ENCODE measurements at regions not wholly inside any gene's neighbourhood (a gene's known extent, or its start where the extent isn't known, plus 50 kb on each side); places are given as distances from the start of the nearest gene placed in this dataset.
"Not testable (repeated sequence)": the region's sequence is repeated elsewhere in the genome, so short reads cannot be mapped to it uniquely, and the experiment has no call there.

- DNase-seq (ENCODE audit: low spot score), result no peak
Observed at GRCh38 chr5:18461766-18462165, 827.5 kb downstream of the TAF11L14 start.

- DNase-seq (ENCODE audit: low spot score), result peak; percentile 61
Observed at GRCh38 chr5:18465833-18466681, 831.8 kb downstream of the TAF11L14 start.

DNA sequence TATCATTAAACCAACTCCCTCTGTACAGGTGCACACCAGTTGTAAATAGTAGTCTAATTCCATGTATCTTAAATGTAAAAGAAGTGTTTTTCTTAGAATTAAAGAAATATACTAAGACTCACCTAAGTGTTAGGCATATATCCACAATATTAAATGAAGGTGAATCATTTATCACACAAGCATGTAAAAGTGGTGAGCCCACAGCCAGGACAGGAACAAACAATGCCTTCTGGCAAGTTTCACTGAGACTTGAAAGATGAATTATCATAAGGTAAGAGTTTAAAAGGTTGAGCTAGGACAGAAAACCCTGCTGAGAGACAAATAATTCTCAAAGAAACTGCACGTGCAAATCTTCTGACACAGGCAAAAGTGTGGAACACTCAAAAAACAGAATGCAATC, 832.5 kb downstream of the TAF11L14 start:
- no peak for DNase-seq (ENCODE audit: low spot score)

- not testable (repeated sequence) for DNase-seq (ENCODE audit: low spot score)
Observed at GRCh38 chr5:18471791-18472190, 837.5 kb downstream of the TAF11L14 start.

- DNase-seq (ENCODE audit: low spot score), result no peak
Observed at GRCh38 chr5:18483451-18483850, 849.2 kb downstream of the TAF11L14 start.

GRCh38 chr5:18487928-18488480, 853.7 kb downstream of the TAF11L14 start:
- DNase-seq (ENCODE audit: low spot score), result no peak

DNA sequence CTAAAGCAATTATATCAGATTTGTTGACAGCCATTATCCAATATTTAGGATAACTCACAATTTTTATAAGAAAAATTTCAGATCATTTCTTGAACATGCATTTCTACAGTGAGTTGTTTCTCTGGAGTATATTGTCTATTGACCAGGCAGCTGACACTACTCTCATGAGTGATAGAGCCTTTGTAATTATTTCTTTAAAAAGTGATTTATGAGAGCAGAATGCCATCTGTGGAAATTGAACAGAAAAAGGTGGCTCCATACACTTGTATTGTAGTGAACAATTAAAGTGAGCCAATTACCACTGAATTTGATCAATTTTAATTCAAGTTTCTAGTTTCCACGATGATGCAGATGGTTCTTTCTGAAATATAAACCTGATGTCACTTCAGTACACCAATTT, 855.4 kb downstream of the TAF11L14 start:
- DNase-seq (ENCODE audit: low spot score), result no peak

GRCh38 chr5:18491349-18491748, 857.1 kb downstream of the TAF11L14 start:
- DNase-seq (ENCODE audit: low spot score), result no peak

DNA sequence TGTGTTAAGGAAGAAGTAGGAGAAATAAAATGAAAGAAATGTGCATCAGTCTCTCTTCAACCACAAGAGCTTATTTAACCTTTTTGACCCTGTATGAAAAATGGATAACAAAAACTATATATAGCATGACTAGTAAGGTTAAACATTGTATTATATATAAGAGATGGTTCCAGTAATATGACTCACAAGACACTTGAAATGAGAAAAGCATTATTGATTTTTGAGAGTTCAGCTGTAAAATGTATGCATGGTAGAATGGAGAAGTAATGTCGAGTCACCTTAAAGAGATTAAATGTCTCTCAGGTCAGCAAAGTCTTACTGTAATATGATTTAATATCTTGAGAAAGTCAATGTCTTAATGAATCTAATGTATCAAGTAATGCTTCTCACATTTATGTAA, 860.9 kb downstream of the TAF11L14 start:
- DNase-seq (ENCODE audit: low spot score), result no peak

DNA sequence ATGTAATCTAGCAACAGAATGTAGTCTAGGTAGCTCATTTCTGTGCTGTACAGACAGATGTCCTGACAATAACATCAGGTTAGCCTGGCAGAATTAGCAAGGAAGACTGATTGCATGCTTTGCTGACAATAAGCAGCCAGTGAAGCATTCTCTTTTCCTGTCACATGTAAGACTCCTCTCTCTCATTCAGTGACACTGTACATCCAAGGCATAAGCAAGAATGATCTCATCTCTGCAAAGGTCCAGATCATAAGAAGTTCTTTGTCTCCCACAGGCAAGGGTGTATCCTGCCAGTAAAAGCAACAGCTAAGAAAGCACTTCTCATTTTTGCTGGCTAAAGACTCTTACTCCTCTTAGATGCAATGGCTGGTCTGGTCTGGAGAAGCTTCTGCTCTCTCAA, 861.8 kb downstream of the TAF11L14 start:
- no peak for DNase-seq (ENCODE audit: low spot score)

GRCh38 chr5:18497089-18497488, 862.8 kb downstream of the TAF11L14 start:
- DNase-seq (ENCODE audit: low spot score), result no peak

DNA sequence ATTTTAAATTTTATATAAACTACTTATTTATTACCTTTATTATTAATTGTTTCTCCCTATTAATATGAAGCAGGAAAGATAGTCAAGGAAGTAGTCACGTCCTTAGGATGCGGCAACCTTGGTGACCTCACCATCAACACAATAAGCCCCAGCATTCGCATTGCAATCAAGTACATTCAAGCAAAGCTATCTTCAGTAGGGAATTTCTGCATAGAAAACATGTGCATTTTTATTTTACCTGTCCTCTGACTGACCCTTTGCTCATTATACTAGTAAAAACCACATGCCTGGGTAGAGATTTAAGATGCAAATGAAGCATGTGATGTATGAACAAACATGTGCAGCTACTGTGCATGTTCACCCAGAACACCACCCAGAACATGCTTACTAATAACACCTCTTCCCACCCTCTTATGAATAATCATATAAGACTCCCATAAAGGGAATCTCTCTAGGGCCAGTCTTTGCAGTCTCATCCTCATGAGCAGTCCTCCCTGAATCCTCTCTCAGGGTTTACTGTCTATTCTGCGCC, 869.6 kb downstream of the TAF11L14 start:
- DNase-seq (ENCODE audit: low spot score), result no peak

DNA sequence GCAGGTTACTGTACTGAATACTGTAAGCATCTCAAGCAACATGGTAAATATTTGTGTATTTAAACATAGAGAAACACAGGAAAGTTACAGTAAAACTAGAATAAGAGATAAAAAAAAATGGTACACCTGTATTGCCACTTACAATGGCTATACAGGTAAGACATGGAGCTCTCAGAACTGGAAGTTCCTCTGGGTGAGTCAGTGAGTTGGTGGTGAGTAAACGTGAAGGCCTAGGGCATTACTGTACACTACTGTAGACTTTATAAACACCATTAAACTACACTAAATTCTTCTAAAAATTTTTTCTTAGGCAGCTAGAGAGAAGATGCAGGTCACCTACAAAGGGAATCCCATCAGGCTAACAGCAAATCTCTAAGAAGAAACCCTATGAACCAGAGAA, 872.9 kb downstream of the TAF11L14 start:
- no peak for DNase-seq (ENCODE audit: low spot score)

GRCh38 chr5:18517641-18518380, 883.6 kb downstream of the TAF11L14 start:
- no peak for DNase-seq (ENCODE audit: low spot score)

GRCh38 chr5:18523380-18523779, 889.1 kb downstream of the TAF11L14 start:
- DNase-seq (ENCODE audit: low spot score), result no peak

GRCh38 chr5:18526792-18527405, 892.6 kb downstream of the TAF11L14 start:
- DNase-seq (ENCODE audit: low spot score), result peak; percentile 26

GRCh38 chr5:18533137-18533536, 898.9 kb downstream of the TAF11L14 start:
- no peak for DNase-seq (ENCODE audit: low spot score)

DNA sequence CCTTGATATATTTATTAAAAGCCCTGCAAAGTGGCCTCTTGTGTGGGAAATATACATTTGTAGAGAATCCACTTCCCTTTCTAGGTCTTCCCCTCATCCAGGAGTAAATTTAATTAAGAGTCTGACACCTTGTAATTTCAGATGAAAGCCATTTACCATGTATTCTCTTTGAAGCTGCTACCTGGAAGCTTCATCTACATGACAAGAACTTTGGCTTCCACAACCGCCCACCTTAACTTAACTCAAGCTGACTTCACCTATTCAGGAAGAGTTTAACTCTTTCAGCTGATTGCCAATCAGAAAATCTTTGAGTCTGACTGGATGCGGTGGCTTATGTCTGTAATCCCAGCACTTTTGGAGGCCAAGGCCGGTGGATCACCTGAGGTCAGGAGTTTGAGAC, 899.9 kb downstream of the TAF11L14 start:
- peak; percentile 15 for DNase-seq (ENCODE audit: low spot score)

GRCh38 chr5:18535753-18536152, 901.5 kb downstream of the TAF11L14 start:
- not testable (repeated sequence) for DNase-seq (ENCODE audit: low spot score)

DNA sequence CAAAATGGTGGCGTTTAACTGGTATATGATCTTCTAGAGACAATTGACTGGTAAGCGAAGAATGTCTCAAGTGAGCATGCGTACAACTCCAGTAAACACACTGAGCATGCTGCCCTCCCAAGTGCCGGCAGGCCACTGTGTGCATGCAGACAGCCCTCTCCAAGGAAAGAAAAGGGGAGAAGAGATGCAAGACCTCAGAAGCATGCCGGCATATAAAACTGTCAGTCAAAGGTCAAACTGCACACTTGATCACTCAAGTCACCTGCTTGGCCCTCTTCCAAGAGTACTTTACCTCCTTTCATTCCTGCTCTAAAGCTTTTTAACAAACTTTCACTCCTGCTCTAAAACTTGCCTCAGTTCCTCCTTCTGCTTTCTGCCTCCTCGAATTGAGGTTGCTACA, 910.2 kb downstream of the TAF11L14 start:
- DNase-seq (ENCODE audit: low spot score), result no peak

DNA sequence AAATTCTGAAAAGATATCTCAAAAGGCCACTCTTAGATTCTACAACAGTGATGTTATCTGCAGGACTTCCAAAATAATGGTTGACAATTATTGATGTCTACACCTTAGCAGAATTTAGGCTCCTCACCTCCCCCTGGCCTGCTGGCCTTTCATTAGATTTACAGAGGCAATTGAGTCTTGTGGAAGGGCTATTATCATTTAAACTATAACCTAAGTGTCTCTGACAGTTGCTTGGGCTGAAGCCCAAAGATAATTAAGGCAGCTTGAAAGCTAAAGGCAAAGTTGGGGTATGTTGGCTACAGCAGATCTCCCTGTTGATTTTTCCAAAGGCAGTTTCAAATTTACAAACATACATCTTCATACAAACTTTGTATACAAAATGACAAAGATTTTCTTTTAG, 912.3 kb downstream of the TAF11L14 start:
- no peak for DNase-seq (ENCODE audit: low spot score)

GRCh38 chr5:18551716-18552115, 917.5 kb downstream of the TAF11L14 start:
- no peak for DNase-seq (ENCODE audit: low spot score)
